NCI-H446 (cell line): ENCODE measurements at regions not wholly inside any gene's neighbourhood (a gene's known extent, or its start where the extent isn't known, plus 50 kb on each side); places are given as distances from the start of the nearest gene placed in this dataset.
"Not testable (repeated sequence)": the region's sequence is repeated elsewhere in the genome, so short reads cannot be mapped to it uniquely, and the experiment has no call there.

Source experiments
- DNase-seq, 2 experiments: peaks; one replicate each; lab custom pipeline; 2025; lab: John Stamatoyannopoulos, UW

GRCh38 chr16:59404509-59404908 lies 670.4 kb upstream of the GOT2 start:
- DNase-seq: no peak

GRCh38 chr16:59400830-59401229 lies 666.7 kb upstream of the GOT2 start:
- no peak for DNase-seq

- DNase-seq: no peak
Measured at GRCh38 chr16:59397638-59398037, 663.5 kb upstream of the GOT2 start.

DNA sequence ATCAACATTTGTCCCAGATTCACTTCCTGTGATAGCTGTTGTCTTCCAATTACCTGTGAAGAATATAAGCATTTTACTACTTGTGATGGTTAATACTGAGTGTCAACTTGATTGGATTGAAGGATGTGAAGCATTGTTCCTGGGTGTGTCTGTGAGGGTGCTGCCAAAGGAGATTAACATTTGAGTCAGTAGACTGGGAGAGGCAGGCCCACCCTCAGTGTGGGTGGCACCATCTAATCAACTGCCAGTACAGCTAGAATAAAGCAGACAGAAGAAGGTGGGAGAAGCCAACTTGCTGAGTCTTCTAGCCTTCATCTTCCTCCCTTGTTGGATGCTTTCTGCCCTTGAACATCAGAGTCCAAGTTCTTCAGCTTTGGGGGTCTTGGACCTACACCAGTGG lies 660.4 kb upstream of the GOT2 start:
- no peak for DNase-seq

GRCh38 chr16:59392911-59393310 lies 658.8 kb upstream of the GOT2 start:
- DNase-seq: no peak

- no peak for DNase-seq
Measured at GRCh38 chr16:59391617-59392364, 657.7 kb upstream of the GOT2 start.

DNA sequence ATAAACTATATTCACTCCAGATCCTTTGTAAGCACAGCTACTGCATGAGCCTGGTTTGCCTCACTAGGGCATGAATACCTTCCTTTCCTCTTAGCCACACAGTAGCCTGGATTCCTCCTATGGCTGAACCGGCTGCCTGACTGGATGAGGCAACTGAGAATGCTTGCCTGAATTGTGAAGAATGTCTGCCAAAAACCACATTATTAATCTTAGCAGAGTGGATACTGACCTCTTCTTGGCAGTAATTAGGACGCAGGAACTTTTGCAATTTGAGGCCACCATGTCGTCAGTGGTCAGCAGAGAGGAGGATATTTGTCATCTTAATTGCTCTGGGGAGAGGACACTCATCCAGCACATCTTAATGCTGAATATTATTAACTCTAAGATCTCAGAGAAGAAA lies 651.8 kb upstream of the GOT2 start:
- DNase-seq: no peak

- DNase-seq: no peak
Measured at GRCh38 chr16:59385491-59385890, 651.4 kb upstream of the GOT2 start.

- no peak for DNase-seq
Measured at GRCh38 chr16:59373632-59374031, 639.5 kb upstream of the GOT2 start.

DNA sequence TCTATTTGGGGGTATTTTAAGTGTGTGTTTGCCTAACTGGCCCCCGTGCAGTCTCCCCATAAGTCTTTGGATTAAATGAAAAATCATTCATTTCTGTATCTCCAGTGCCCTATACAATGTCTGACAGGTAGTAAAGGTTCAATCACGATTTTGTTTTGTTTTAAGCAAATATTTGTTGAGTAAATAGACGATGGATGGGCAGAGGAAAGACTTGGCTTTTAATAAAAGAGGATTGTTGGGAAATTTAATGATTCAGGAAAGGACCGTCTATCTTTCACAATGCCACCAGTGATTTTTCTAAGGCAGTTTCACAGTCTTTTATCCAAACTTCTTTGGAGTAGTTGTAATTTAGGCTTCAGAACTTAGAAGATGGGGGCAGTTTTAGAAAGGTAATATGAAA lies 636.6 kb upstream of the GOT2 start:
- no peak for DNase-seq

- DNase-seq: no peak
Measured at GRCh38 chr16:59369523-59369922, 635.4 kb upstream of the GOT2 start.

- DNase-seq: no peak
Measured at GRCh38 chr16:59368586-59368985, 634.5 kb upstream of the GOT2 start.

DNA sequence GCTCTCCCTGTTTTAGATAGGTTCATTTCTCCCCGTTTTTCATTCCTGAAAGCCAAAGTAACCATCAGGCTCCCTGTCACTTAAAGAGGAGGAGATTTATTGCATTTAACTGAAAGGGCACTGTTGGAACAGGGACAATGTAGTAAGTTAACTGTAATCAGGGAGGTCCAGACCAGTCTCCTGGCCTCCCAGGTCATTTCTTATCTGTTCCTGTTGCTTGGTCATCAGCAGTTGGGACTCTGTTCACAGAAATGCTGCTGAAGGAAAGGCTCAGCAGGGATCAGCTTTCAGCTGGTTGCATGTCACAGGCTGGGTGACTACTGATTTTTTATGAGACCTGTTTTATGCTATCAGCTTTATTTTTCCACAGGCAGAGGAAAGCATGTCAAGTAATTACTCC lies 622.6 kb upstream of the GOT2 start:
- DNase-seq: no peak

- DNase-seq: no peak
Measured at GRCh38 chr16:59356144-59356543, 622.0 kb upstream of the GOT2 start.

DNA sequence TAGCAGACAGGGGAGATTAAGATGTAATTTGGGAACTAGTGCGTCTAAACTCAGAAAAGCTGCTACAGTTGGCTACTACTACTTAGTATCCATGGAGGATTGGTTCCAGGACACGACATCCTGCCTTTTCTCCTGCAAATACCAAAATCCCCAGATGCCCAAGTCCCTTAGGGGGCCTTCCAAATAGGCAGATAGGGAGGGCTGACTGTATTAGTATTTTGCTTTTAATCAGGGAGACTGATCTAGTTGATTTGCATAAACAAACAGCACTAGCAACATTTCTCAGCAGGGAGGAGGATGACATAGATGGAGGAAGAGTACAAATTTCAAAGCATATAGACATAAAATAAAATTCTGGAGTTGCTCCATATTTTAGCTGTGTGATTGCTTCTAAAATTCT lies 621.6 kb upstream of the GOT2 start:
- DNase-seq: no peak

GRCh38 chr16:59351305-59351903 lies 617.3 kb upstream of the GOT2 start:
- no peak for DNase-seq

GRCh38 chr16:59350670-59351069 lies 616.6 kb upstream of the GOT2 start:
- DNase-seq: no peak

- no peak for DNase-seq
Measured at GRCh38 chr16:59342669-59343068, 608.6 kb upstream of the GOT2 start.

DNA sequence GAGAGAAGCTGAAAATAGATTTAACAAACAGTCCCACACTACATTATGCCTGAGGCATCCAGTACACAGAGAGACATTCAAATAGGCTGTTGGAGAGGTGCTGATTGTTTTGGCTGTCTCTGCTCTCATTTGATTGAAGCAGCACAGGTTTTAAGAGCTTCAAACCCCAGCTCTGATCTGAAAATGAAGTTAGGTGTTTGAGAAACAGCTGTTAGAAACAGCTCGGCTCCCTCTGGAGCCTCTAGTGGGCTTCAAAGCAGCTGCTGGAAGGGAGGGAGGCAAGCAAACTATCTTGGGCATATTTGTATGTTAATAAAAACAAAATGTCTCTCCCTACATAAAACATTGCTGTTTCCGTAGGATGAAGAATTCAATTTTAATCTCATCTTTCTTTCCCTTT lies 607.3 kb upstream of the GOT2 start:
- no peak for DNase-seq

DNA sequence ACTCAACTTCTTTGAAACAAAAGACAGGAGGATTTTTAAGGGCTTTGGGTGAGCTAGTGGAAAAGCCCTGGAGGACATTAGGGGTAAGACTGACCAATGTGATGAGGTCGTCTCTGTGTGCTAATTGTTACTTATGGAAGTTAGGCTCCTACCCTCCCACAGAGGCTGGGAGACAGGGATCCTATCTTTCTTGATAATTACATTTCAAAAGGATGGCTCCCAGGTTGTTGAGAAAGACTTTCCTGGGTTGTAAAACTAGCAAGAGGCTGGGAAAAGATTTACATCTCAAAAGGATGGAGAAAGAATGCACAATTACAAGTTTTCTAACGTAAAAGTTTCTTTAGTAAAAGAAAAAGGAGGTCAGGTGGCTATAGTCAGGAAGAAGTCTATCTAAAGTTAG lies 605.8 kb upstream of the GOT2 start:
- DNase-seq: no peak

- no peak for DNase-seq
Measured at GRCh38 chr16:59336136-59336695, 602.1 kb upstream of the GOT2 start.

DNA sequence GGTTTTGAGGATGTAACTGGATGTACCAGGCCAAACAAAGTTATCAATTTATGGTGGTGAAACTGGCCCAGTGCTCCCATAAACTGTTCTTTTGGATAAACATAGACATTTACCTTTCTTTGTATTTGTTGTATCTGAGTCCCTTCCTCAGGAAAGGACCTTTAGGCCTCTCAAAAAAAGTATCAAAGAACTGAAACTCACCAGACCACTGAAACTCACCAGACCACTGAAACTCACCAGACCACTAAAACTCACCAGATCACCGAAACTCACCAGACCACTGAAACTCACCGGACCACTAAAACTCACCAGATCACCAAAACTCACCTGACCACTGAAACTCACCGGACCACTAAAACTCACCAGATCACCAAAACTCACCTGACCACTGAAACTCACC lies 597.6 kb upstream of the GOT2 start:
- not testable (repeated sequence) for DNase-seq

DNA sequence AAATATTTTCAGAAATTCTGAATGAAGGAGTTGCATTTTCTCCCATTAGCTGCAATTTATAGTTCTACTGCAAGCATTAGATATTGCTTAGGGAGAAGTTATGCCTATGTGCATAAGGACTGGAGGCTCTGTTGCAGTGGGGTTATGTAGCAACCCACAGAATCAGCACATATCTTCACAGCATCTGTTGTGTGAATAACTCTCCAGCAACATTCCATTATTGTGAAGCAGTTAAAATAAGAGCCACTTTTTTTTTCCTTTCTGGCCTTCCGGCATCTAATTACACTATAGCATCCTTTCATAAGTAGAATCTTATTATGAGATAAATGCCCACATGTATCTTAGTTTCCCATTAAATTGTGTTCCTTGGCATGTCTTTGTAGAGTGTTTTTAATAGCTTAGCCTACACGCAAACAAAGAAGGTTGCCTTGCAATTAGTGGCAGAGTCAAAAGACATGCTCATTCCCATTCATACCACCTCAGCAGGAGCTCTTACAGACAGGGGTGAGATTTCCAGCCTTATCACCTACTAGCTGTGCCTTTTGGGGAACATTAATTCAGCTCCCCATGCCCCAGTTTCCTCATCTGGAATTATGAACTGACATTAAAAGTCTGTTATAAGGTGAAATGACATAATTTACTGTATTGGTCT lies 596.0 kb upstream of the GOT2 start:
- no peak for DNase-seq
